HG02588 (cell line): ENCODE measurements at regions not wholly inside any gene's neighbourhood (a gene's known extent, or its start where the extent isn't known, plus 50 kb on each side); places are given as distances from the start of the nearest gene placed in this dataset.

ENCODE experiments used
- ATAC-seq: cut with Tn5 transposase; IDR thresholded peaks from one replicate; pipeline ENCODE4 v1.9.1; 2021; ENCODE audit warnings: mild to moderate bottlenecking, moderate library complexity; ENCODE audit not compliant: unreplicated experiment

DNA sequence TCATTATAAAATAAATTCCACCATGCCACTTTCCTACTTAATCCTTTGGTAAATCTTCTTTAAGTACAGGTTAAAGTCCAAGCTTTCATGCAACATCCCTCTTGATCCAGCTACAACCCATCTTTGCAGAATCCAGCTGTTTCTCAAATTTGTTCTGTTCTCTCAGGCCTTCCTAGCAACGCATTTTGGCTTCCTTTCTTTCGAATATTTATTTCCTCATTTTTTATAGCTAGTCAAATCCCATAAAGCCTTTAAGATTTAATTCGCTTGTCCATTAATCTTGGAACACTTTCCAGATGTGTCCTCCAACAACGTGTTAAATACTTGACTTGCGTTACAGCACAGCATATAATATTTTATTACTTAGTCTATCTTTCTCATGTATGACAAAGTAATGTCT, 600.1 kb upstream of the CHORDC1 start:
- no peak for ATAC-seq

DNA sequence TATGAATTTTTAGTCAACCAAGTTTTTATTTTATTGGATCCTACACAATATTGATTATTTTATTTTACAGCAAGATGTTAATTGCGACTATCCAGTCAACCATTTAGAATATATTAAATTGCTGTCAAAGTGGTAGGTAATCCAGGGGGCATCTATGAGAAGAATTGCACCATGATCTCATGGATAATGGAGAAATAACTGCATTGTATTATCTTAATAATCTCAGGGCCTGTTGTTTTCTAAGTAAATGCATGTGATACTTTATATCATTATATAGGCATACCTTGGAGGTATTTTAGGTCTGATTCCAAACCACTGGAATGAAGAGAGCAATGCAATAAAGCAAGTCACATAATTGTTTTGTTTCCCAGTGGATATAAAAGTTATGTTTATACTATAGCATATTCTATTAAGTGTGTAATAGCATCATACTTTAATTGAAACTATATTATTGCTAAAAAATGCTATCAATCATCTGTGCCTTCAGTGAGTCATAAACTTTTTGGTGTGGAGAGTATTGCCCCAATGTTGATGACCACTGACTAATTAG, 595.4 kb upstream of the CHORDC1 start:
- no peak for ATAC-seq

DNA sequence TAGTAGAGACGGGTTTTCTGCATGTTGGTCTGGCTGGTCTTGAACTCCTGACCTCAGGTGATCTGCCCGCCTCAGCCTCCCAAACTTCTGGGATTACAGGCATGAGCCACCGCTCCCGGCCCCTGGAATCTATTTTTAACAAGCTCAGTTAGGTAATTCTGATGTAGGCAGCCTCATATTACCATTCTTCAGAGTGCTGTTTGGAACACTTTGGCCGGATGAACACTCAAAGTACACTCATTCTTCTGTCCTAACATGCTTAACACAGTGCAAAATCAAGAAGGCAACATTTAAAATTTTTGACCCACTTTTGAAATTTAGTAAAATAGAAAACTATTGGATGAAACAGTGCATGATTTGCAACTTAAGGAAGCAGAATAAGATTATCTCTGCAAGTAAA, 586.7 kb upstream of the CHORDC1 start:
- ATAC-seq = no peak

GRCh38 chr11:90805172-90805571, 582.3 kb upstream of the CHORDC1 start:
- ATAC-seq = no peak

- ATAC-seq = no peak
These were observed 581.0 kb upstream of the CHORDC1 start for GRCh38 chr11:90803831-90804230.

- no peak for ATAC-seq
These were observed 580.5 kb upstream of the CHORDC1 start for GRCh38 chr11:90803366-90803765.

DNA sequence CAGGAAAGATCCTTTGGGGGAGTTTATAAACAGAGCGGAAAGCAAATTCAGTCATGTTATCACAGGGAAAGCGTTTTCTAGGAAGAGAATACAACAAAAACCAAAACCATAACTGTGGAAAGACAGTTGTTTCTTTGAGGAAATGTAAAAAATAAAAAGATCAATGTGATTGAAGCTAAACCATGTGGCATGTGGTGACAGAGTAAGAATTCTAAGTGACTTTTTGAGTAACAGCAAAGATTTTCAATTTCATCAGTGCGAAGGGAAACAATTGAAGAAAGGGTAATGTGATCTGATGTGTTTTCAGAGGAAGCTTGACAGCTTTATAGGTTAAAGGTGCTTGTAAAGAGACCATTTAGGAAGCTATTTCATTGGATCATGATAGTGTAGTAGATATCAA, 575.9 kb upstream of the CHORDC1 start:
- no peak for ATAC-seq

GRCh38 chr11:90795746-90796145, 572.9 kb upstream of the CHORDC1 start:
- no peak for ATAC-seq

DNA sequence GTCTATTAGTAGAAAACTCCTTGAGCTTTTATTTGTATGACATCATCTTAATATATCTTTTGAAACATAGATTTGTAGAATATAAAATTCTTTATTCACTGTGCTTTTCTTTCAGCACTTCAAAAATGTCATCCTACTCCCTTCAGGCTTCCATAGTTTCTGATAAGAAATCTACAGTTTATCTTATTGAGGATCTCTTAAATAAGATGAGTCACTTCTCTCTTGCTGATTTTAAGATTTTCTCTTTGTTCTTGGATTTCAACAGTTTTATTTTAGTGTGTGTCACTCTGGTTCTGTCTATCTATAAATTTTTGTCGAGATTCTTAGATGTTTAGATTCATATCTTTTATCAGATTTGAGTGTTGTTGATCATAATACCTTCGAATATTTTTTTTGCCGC, 566.1 kb upstream of the CHORDC1 start:
- no peak for ATAC-seq

DNA sequence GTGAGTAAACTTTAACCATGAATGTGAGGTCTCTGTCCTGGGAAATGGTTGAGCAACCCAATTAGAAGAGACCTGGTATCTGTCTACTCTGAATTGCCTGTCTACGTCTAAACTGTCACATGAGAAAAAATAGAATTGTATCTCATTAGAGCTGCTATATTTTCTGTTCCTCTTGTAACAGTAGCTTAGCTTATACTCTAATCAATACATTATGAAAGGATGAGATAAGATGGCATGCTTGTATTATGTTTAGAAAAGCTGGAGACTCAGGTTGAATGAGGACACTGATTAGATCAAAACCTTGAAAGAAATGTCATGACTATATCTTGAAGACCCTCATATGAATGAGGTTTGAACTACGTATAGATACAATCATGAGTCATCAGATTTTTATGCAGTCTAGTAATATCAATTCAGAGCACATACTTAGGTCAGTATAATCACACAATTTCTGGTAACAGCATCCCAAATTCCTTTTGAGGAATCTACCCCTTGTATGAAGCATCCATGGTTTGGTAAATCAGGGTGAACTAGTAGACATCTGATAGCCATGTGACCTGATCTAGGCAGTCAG, 561.5 kb upstream of the CHORDC1 start:
- ATAC-seq = no peak

DNA sequence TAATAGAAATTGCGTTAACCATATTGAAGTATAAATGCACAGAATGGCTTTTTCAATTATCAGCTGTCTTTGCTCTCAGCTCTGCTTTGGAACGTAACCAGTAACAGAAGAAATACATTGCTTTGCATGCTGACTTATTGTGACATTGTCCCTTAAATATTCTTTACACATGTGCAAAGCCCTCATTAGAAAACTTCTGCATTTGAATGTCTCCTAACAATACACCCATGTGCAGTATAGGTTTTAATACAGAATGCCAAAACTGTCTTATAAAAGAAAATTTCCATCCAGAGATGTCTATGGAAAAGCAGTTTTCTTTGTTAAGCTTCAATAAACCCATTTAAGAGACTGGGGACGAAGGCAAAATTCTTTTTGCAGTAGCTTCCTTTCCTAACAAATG, 560.3 kb upstream of the CHORDC1 start:
- ATAC-seq = no peak

GRCh38 chr11:90779098-90779497, 556.2 kb upstream of the CHORDC1 start:
- ATAC-seq = no peak

DNA sequence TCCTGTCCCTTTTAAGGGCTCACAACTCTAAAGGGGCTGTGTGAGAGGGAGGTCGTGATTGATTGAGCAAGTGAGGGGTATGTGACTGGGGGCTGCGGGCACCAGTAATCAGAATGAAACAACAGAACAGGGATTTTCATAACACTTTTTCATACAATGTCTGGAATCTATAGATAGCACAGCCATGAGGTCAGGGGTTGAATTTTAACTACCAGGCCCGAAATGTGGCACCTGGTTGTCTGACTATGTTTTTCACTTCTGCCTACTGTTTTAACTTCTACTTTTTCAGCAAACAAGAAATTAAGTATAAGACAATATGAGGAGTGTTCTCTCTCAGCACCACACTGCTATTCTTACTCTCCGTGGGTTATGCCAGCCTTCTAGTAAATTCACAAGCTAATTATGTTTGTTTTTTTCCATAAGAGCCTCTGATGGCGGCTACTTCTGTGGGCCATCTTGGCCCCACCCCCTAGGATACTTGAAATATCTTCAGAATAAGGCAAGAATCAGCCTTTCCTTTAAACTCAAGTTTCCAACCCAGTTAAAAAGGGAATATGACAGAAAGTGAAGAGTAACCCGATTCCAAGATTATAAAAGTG, 552.8 kb upstream of the CHORDC1 start:
- ATAC-seq = peak; percentile 75

GRCh38 chr11:90774727-90775566, 552.1 kb upstream of the CHORDC1 start:
- ATAC-seq = no peak

- no peak for ATAC-seq
These were observed 547.2 kb upstream of the CHORDC1 start for GRCh38 chr11:90770007-90770406.

DNA sequence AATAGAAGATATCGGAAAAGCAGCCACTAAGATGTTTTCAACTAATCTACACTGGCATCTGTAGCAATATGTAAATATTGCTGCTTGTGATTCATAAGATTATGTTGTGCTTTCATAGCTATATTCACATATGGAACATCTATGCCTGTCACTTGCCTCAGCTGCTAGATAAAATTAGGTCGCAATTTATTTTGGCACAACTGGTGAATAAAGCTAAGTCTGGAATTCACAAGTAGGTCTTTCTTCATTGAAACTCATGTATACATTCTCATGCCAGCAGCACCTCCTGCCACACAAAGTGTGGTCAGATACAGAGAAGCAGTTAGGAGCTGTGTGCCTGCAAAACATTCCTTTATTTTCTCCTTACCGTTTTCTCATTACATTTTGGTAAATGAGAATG, 543.3 kb upstream of the CHORDC1 start:
- ATAC-seq = no peak

DNA sequence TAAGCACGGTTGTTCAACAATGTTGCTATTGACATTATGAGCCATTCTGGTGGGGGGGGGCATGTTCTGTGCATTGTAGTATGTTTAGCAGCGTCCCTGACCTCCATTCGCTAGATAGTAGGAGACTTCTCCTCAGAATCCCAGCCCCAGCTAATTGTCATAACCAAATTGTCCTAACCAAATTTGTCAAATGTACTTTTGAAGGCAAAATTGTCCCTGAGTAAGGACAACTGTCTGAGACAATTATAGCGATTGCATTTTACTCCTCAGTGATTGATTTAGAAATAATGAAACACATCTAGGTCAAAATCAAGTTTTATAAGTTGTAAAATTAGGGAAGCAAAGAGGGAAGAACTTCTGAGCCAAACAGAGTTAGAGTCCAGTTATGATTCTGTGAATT, 541.8 kb upstream of the CHORDC1 start:
- ATAC-seq = no peak

DNA sequence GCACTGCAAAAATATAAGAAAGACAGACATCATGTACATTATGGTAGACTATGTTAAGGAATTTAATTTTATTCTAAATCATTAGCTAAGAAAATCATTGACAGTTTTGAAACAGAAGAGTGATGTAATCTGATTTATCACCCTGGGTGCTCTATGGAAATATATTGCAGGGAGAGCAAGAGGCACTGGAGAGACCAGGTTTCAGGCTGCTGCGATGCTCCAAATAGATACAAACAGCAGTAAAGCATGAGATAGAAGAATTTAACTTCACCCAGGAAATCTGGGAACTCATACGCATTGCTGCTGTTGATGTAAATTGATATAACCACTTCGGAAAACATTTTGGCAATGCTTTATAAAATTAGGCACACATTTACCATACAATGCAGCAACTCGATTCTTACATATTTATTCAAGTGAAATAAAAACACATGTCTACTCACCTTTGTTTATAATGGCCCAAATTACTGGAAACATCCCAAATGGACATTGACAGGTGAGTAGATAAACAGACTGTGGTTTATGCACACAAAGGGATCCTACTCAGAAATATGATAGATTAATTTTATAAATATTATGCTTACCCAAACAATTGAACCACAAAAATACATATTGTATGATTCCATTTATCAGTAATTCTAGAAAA, 535.1 kb upstream of the CHORDC1 start:
- no peak for ATAC-seq

DNA sequence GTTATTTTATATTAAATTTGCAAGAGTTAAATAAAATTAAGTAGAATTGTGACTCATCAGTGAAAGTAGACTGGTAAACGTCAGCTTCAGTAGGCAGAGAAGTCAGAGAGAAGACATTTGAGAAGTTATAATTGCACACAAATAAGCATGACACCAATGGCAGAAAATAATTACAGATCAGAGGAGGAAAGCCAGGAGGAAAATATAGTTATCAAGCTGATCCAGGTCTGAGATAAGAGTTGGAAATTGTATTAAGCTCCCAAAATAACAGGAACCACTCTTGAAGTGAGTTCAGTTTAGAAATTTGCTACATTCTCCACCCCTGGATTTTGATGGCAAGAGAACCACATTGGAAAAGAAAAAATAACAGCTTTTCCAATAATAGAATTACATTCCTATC, 533.8 kb upstream of the CHORDC1 start:
- ATAC-seq = no peak

GRCh38 chr11:90753546-90753945, 530.7 kb upstream of the CHORDC1 start:
- no peak for ATAC-seq

GRCh38 chr11:90747057-90747456, 524.2 kb upstream of the CHORDC1 start:
- ATAC-seq = no peak

DNA sequence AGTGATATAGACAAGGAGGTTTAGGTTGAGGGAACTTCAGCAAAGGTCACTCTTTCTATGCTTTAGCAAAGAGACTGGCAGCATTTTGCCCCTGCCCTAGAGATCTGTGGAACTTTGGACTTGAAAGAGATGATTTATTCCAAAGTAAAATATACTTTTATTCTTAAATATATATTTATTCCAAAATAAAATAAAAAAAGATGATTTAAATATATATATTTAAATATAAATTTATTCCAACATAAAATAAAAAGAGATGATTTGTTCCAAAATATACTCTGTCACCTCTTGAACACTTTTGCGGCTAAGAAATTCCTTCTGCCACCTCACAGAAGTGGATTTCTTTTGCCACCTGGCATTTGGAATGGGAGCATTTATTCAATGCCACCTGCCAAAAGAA, 521.3 kb upstream of the CHORDC1 start:
- ATAC-seq = no peak
